ENCODE measurements at regions not wholly inside any gene's neighbourhood (a gene's known extent, or its start where the extent isn't known, plus 50 kb on each side); places are given as distances from the start of the nearest gene placed in this dataset.

DNA sequence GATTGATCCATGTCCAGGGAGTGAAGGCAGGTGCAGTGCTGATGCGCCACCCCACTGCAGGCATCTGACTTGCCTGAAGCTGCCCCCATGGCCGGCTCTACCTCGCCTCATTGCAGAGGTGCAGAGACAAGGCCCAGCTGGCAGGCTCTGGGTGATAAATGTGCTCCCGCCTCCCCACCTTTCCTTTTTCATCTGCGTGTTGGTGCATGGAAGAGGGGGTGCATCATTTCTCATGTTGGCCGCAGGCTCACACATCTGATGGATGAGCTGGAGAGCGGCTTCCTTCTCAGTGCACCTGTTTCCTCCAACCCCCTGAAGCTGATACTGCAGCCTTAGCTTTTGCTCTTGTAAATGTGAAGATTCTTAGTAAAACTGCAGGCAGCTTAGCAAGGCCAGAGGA, 306.0 kb upstream of the KAZN start:
- TF ChIP-seq, protein P1, sequence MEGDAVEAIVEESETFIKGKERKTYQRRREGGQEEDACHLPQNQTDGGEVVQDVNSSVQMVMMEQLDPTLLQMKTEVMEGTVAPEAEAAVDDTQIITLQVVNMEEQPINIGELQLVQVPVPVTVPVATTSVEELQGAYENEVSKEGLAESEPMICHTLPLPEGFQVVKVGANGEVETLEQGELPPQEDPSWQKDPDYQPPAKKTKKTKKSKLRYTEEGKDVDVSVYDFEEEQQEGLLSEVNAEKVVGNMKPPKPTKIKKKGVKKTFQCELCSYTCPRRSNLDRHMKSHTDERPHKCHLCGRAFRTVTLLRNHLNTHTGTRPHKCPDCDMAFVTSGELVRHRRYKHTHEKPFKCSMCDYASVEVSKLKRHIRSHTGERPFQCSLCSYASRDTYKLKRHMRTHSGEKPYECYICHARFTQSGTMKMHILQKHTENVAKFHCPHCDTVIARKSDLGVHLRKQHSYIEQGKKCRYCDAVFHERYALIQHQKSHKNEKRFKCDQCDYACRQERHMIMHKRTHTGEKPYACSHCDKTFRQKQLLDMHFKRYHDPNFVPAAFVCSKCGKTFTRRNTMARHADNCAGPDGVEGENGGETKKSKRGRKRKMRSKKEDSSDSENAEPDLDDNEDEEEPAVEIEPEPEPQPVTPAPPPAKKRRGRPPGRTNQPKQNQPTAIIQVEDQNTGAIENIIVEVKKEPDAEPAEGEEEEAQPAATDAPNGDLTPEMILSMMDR (optimal IDR thresholded peaks at IDR 0.05 in 1 of 3, IDR thresholded peaks at IDR 0.05 in 1 of 3, conservative IDR thresholded peaks at IDR 0.05 in 1 of 3; ENCODE audit: extremely low read depth in 1 of 3, insufficient read depth in 2 of 3, low read length in 3 of 3) = no peak
- TF ChIP-seq EZH2 (IDR thresholded peaks at IDR 0.05; ENCODE audit: low read length) = no peak
